IPS DF 6.9 (cell line): ENCODE measurements at regions not wholly inside any gene's neighbourhood (a gene's known extent, or its start where the extent isn't known, plus 50 kb on each side); places are given as distances from the start of the nearest gene placed in this dataset.
"Not testable (repeated sequence)": the region's sequence is repeated elsewhere in the genome, so short reads cannot be mapped to it uniquely, and the experiment has no call there.

Experiments
- DNase-seq: peaks from one replicate; pipeline ENCODE4 v3.0.0-alpha.2; 2013; ENCODE audit warnings: low read depth, low spot score
- H3K27ac ChIP-seq: one replicate; pipeline ENCODE4 v1.5.1; 2013; ENCODE audit warnings: low read length, control low read depth
- H3K27me3 ChIP-seq: 2 replicates; pipeline ENCODE4 v1.6.1; 2013; ENCODE audit warnings: mild to moderate bottlenecking, low read length; ENCODE audit not compliant: control insufficient read depth, insufficient read depth
- H3K36me3 ChIP-seq: 2 replicates; pipeline ENCODE4 v1.6.1; 2013; ENCODE audit warnings: low read length; ENCODE audit not compliant: control insufficient read depth, insufficient read depth
- H3K4me1 ChIP-seq: 2 replicates; pipeline ENCODE4 v1.6.1; 2013; ENCODE audit warnings: low read length; ENCODE audit not compliant: control insufficient read depth, insufficient read depth
- H3K4me3 ChIP-seq: 2 replicates; pipeline ENCODE4 v1.5.1; 2013; ENCODE audit warnings: mild to moderate bottlenecking, low read length
- H3K9me3 ChIP-seq: 2 replicates; pipeline ENCODE4 v1.6.1; 2013; ENCODE audit warnings: low read length, inconsistent platforms; ENCODE audit not compliant: control insufficient read depth, insufficient read depth
- WGBS: extraction: QIAGEN DNeasy Blood & Tissue Kit; methylation state at CpG from one replicate; pipeline ENCODE4 v1.1.7; 2013; ENCODE audit warnings: mixed read lengths, missing lambda C conversion rate; ENCODE audit not compliant: insufficient read length, insufficient coverage; 5-methylcytosine and 5-hydroxymethylcytosine counted together

DNA sequence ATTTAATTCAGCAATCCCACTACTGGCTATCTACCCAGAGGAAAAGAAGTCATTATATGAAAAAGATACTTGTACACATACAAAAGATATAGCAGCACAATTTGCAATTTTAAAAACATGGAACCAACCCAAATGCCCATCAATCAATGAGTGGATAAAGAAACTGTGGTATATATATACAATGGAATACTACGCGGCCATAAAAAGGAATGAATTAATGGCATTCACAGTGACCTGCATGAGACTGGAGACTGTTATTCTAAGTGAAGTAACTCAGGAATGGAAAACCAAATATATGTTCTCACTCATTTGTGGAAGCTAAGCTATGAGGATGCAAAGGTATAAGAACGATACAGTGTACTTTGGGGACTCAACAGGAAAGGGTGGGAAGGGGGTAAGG, 102.8 kb upstream of the KCNMA1 start:
- not testable (repeated sequence) for H3K27ac ChIP-seq, H3K27me3 ChIP-seq, H3K9me3 ChIP-seq, H3K4me3 ChIP-seq, DNase-seq, H3K36me3 ChIP-seq, H3K4me1 ChIP-seq
- no CpG with 5 or more reads among the region's 3 CpGs for WGBS

- H3K27ac ChIP-seq = no peak overlapping the region
- no peak overlapping the region for H3K4me3 ChIP-seq
- WGBS = no CpG with 5 or more reads among the region's 2 CpGs
Observed at GRCh38 chr10:77738496-77739158, 101.0 kb upstream of the KCNMA1 start.

GRCh38 chr10:77737608-77738007, 100.0 kb upstream of the KCNMA1 start:
- Histone ChIP-seq H3K4me3 (no peak overlapping the region), H3K36me3 (no peaks in the 10 kb centered on the region), H3K4me1 (no peaks in the 10 kb centered on the region), H3K27ac (no peak overlapping the region), H3K27me3 (no peaks in the 10 kb centered on the region), H3K9me3 (no peaks in the 10 kb centered on the region)
- no peak for DNase-seq
- WGBS = no CpG with 5 or more reads among the region's 2 CpGs

More at GRCh38 chr10:77738496-77739158, 101.0 kb upstream of the KCNMA1 start:
- no peaks in the 10 kb centered on the region for H3K36me3 ChIP-seq
- no peaks in the 10 kb centered on the region for H3K27me3 ChIP-seq
- no peak for DNase-seq
- no peaks in the 10 kb centered on the region for H3K9me3 ChIP-seq
- no peaks in the 10 kb centered on the region for H3K4me1 ChIP-seq

- H3K4me3 ChIP-seq, H3K4me1 ChIP-seq, H3K27me3 ChIP-seq, H3K27ac ChIP-seq, H3K9me3 ChIP-seq, H3K36me3 ChIP-seq, DNase-seq: not testable (repeated sequence)
- WGBS = no CpG with 5 or more reads among the region's 5 CpGs
Observed at GRCh38 chr10:77735136-77735535, 97.5 kb upstream of the KCNMA1 start.

GRCh38 chr10:77732213-77733003, 94.8 kb upstream of the KCNMA1 start:
- WGBS = no CpG with 5 or more reads among the region's 23 CpGs
- H3K27ac ChIP-seq = no peak overlapping the region
- H3K9me3 ChIP-seq = no peaks in the 10 kb centered on the region
- no peaks in the 10 kb centered on the region; the same call in 1 of the 2 replicates for H3K4me1 ChIP-seq
- no peaks in the 10 kb centered on the region for H3K27me3 ChIP-seq
- no peaks in the 10 kb centered on the region for H3K36me3 ChIP-seq
- DNase-seq = no peak
- no peak overlapping the region for H3K4me3 ChIP-seq

DNA sequence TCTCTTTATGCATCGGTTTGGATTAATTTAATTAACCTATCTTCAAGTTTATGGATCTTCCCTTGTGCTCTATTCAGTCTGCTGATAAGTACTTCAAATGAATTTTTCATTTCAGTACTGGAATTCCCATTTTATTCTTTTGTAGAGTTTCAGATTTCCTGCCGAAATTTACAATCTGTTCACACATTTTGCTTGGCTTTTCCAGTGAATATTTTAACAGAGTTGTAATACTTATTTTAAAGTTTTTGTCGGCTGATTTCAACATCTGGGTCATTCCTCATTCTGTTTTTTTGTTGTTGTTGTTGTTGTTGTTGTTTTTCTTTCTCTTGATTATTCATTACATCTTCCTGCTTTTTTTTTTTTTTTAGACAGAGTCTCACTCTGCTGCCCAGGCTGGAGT, 89.9 kb upstream of the KCNMA1 start:
- Histone ChIP-seq H3K4me3 (no peak overlapping the region), H3K36me3 (no peaks in the 10 kb centered on the region), H3K27me3 (no peaks in the 10 kb centered on the region), H3K27ac (no peak overlapping the region), H3K9me3 (no peaks in the 10 kb centered on the region), H3K4me1 (no peaks in the 10 kb centered on the region; the same call in 1 of the 2 replicates)
- DNase-seq = no peak
- WGBS = no CpG with 5 or more reads among the region's 3 CpGs

GRCh38 chr10:77726732-77727131, 89.1 kb upstream of the KCNMA1 start:
- Histone ChIP-seq H3K36me3 (no peaks in the 10 kb centered on the region), H3K4me3 (no peak overlapping the region), H3K27ac (no peak overlapping the region), H3K9me3 (no peaks in the 10 kb centered on the region), H3K4me1 (no peaks in the 10 kb centered on the region), H3K27me3 (no peaks in the 10 kb centered on the region)
- no peak for DNase-seq
- no CpG with 5 or more reads among the region's 3 CpGs for WGBS

DNA sequence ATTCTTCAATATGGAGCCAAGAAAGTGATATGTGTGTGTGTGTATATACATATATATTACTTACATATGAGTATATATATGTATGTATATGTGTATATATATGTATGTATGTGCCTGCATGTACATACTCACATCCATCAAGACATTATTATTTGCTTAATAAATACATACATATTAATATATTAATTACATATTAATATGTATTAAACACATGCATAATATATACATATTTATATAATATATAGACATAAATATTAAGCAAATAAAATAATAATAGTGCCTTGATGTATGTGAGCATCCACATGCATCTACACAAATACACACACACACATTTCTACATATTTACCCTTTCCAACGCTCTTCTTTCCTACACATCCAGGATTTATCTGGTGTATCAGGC, 88.7 kb upstream of the KCNMA1 start:
- H3K27ac ChIP-seq = no peak overlapping the region
- H3K27me3 ChIP-seq = no peaks in the 10 kb centered on the region
- H3K4me3 ChIP-seq = no peak overlapping the region
- H3K9me3 ChIP-seq = no peaks in the 10 kb centered on the region
- DNase-seq = no peak
- no peaks in the 10 kb centered on the region for H3K4me1 ChIP-seq
- WGBS = 100% methylated on average over 1 of the region's 1 CpG
- H3K36me3 ChIP-seq = no peaks in the 10 kb centered on the region

- Histone ChIP-seq H3K4me1 (no peaks in the 10 kb centered on the region), H3K36me3 (no peaks in the 10 kb centered on the region), H3K9me3 (no peaks in the 10 kb centered on the region), H3K27ac (no peak overlapping the region), H3K27me3 (no peaks in the 10 kb centered on the region), H3K4me3 (no peak overlapping the region)
- DNase-seq = no peak
- WGBS = no CpG with 5 or more reads among the region's 2 CpGs
Observed at GRCh38 chr10:77724820-77725219, 87.2 kb upstream of the KCNMA1 start.

GRCh38 chr10:77723376-77723775, 85.8 kb upstream of the KCNMA1 start:
- no peaks in the 10 kb centered on the region for H3K4me1 ChIP-seq

GRCh38 chr10:77722956-77723355, 85.3 kb upstream of the KCNMA1 start:
- not testable (repeated sequence) for DNase-seq, H3K27ac ChIP-seq, H3K36me3 ChIP-seq, H3K4me1 ChIP-seq, H3K4me3 ChIP-seq, H3K27me3 ChIP-seq, H3K9me3 ChIP-seq
- WGBS = no CpG with 5 or more reads among the region's 3 CpGs

More at GRCh38 chr10:77723376-77723775, 85.8 kb upstream of the KCNMA1 start:
- Histone ChIP-seq H3K9me3 (no peaks in the 10 kb centered on the region), H3K4me3 (no peak overlapping the region), H3K27ac (no peak overlapping the region), H3K36me3 (no peaks in the 10 kb centered on the region), H3K27me3 (no peaks in the 10 kb centered on the region)
- DNase-seq = no peak
- no CpG with 5 or more reads among the region's 5 CpGs for WGBS
